Liver (tissue), 3 donors: ENCODE measurements at regions not wholly inside any gene's neighbourhood (a gene's known extent, or its start where the extent isn't known, plus 50 kb on each side); places are given as distances from the start of the nearest gene placed in this dataset.
"Not testable (repeated sequence)": the region's sequence is repeated elsewhere in the genome, so short reads cannot be mapped to it uniquely, and the experiment has no call there.

Experiments used
- CTCF ChIP-seq: fragments of 150-350 bp; IDR thresholded peaks from 2 replicates; pipeline ENCODE4 v1.5.1; 2017; ENCODE audit warnings: improper control_type of control experiment, low read depth, low read length; ENCODE audit not compliant: missing input control
- EGR1 ChIP-seq, 2 donors: IDR thresholded peaks; 2 replicates each; pipeline ENCODE4 v1.6.1; 2016 to 2018; ENCODE audit warnings: antibody characterized with exemption in 2 of 2, low read depth in 2 of 2
- GABPA ChIP-seq, 2 donors: IDR thresholded peaks in 1 of 2; conservative IDR thresholded peaks in 1 of 2; 2 replicates each; pipeline ENCODE4 v1.6.1; 2016; ENCODE audit warnings: antibody characterized with exemption in 2 of 2, mild to moderate bottlenecking in 1 of 2, moderate library complexity in 1 of 2
- HNF4G ChIP-seq: IDR thresholded peaks from 2 replicates; pipeline ENCODE4 v1.6.1; 2016; ENCODE audit warnings: antibody characterized with exemption
- TAF1 ChIP-seq: conservative IDR thresholded peaks from 2 replicates; pipeline ENCODE4 v1.6.1; 2016; ENCODE audit warnings: antibody characterized with exemption, mild to moderate bottlenecking
- TF ChIP-seq, protein P1 (sequence below): IDR thresholded peaks from 2 replicates; pipeline ENCODE4 v1.6.1; 2016; ENCODE audit warnings: antibody characterized with exemption
- donor health status: healthy.
- donor health status: healthy.

GRCh38 chrX:1122851-1123250, 89.6 kb downstream of the CRLF2 start:
- TF ChIP-seq GABPA (IDR thresholded peaks at IDR 0.05 in 1 of 2, conservative IDR thresholded peaks at IDR 0.05 in 1 of 2); CTCF; TAF1; EGR1 (IDR thresholded peaks at IDR 0.05; ENCODE audit: low read depth in 2 of 2); HNF4G: not testable (repeated sequence)
- TF ChIP-seq, protein P1, sequence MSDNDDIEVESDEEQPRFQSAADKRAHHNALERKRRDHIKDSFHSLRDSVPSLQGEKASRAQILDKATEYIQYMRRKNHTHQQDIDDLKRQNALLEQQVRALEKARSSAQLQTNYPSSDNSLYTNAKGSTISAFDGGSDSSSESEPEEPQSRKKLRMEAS = not testable (repeated sequence)
